GM23248 (cell line): ENCODE measurements at regions not wholly inside any gene's neighbourhood (a gene's known extent, or its start where the extent isn't known, plus 50 kb on each side); places are given as distances from the start of the nearest gene placed in this dataset.

Source experiments
- EZH2 ChIP-seq: fragments of 200-600 bp; sonication (generic); IDR thresholded peaks from 2 replicates; pipeline ENCODE4 v1.6.1; 2018; ENCODE audit warnings: antibody characterized with exemption, mild to moderate bottlenecking; ENCODE audit not compliant: insufficient read depth, poor library complexity, severe bottlenecking
- EZH2phosphoT487 ChIP-seq: fragments of 200-600 bp; sonication (generic); IDR thresholded peaks from 2 replicates; pipeline ENCODE4 v1.6.1; 2018; ENCODE audit warnings: antibody characterized with exemption, moderate library complexity, mild to moderate bottlenecking, low read depth; ENCODE audit not compliant: insufficient read depth

DNA sequence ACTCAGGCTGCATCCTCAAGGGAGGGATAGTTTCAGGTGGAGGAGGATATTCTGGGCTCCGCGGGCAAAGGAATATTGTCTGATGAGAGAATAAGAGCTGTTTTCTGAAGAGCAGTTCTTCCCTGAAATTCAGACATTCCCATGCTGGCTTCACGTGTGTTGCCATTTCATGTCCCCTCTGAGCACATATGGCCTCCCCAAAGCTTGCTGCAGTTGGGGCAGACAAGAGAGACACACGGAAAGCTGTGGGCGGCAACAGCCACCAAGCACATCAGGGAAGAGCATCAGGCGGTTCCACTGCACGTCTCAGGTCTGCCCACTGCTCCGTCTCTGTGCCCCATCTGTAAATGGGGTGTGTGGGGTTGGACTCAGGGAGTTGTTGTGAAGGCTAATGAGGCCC lies 247.5 kb upstream of the TSHZ3 start:
- no peak for TF ChIP-seq EZH2
- TF ChIP-seq EZH2phosphoT487: no peak
